ENCODE measurements at regions not wholly inside any gene's neighbourhood (a gene's known extent, or its start where the extent isn't known, plus 50 kb on each side); places are given as distances from the start of the nearest gene placed in this dataset.
"Not testable (repeated sequence)": the region's sequence is repeated elsewhere in the genome, so short reads cannot be mapped to it uniquely, and the experiment has no call there.

- no peak overlapping the region for H3K9ac ChIP-seq
- H3K36me3 ChIP-seq = no peaks in the 10 kb centered on the region
- H3K4me1 ChIP-seq = peaks cover 9% of the 10 kb centered on the region; the same call in 1 of the 2 replicates
- no peaks in the 10 kb centered on the region for H3K9me3 ChIP-seq
- H3K27me3 ChIP-seq = no peaks in the 10 kb centered on the region
- no peaks in the 10 kb centered on the region for H4K20me1 ChIP-seq
- TF ChIP-seq Cebpa-rat (IDR thresholded peaks at IDR 0.05) = no peak
- H3K4me3 ChIP-seq = no peak overlapping the region
- H3K4me2 ChIP-seq = no peak overlapping the region
- H3K27ac ChIP-seq = no peak overlapping the region
These were observed 295.8 kb upstream of the SGCD start for GRCh38 chr5:156031181-156031580.

GRCh38 chr5:156036640-156037039 lies 290.3 kb upstream of the SGCD start:
- H3K4me3 ChIP-seq = no peak overlapping the region
- H3K27me3 ChIP-seq = no peaks in the 10 kb centered on the region
- H3K9ac ChIP-seq = no peak overlapping the region
- H3K4me1 ChIP-seq = peaks cover 4% of the 10 kb centered on the region; the same call in 1 of the 2 replicates
- no peaks in the 10 kb centered on the region for H4K20me1 ChIP-seq
- TF ChIP-seq Cebpa-rat (IDR thresholded peaks at IDR 0.05) = no peak
- H3K9me3 ChIP-seq = no peaks in the 10 kb centered on the region
- no peak overlapping the region for H3K4me2 ChIP-seq
- H3K36me3 ChIP-seq = no peaks in the 10 kb centered on the region
- no peak overlapping the region for H3K27ac ChIP-seq

GRCh38 chr5:156037151-156037909 lies 289.6 kb upstream of the SGCD start:
- Histone ChIP-seq H3K9ac (no peak overlapping the region), H3K36me3 (no peaks in the 10 kb centered on the region), H3K4me1 (peaks cover 4% of the 10 kb centered on the region; the same call in 1 of the 2 replicates), H4K20me1 (no peaks in the 10 kb centered on the region), H3K27me3 (no peaks in the 10 kb centered on the region), H3K4me2 (no peak overlapping the region), H3K4me3 (no peak overlapping the region), H3K27ac (no peak overlapping the region), H3K9me3 (no peaks in the 10 kb centered on the region)
- no peak for TF ChIP-seq Cebpa-rat (IDR thresholded peaks at IDR 0.05)

- Histone ChIP-seq H3K4me1 (no peaks in the 10 kb centered on the region), H3K4me3 (no peak overlapping the region), H3K27me3 (no peaks in the 10 kb centered on the region), H4K20me1 (no peaks in the 10 kb centered on the region), H3K36me3 (no peaks in the 10 kb centered on the region), H3K4me2 (no peak overlapping the region), H3K27ac (no peak overlapping the region), H3K9me3 (no peaks in the 10 kb centered on the region), H3K9ac (no peak overlapping the region)
- TF ChIP-seq Cebpa-rat (IDR thresholded peaks at IDR 0.05) = no peak
These were observed 284.2 kb upstream of the SGCD start for GRCh38 chr5:156042726-156043125.

- Histone ChIP-seq H3K9me3 (no peaks in the 10 kb centered on the region), H3K9ac (no peak overlapping the region), H3K27ac (no peak overlapping the region), H3K4me1 (no peaks in the 10 kb centered on the region), H4K20me1 (no peaks in the 10 kb centered on the region), H3K4me3 (no peak overlapping the region), H3K4me2 (no peak overlapping the region), H3K36me3 (no peaks in the 10 kb centered on the region), H3K27me3 (no peaks in the 10 kb centered on the region)
- TF ChIP-seq Cebpa-rat (IDR thresholded peaks at IDR 0.05) = no peak
These were observed 283.6 kb upstream of the SGCD start for GRCh38 chr5:156043351-156043750.

DNA sequence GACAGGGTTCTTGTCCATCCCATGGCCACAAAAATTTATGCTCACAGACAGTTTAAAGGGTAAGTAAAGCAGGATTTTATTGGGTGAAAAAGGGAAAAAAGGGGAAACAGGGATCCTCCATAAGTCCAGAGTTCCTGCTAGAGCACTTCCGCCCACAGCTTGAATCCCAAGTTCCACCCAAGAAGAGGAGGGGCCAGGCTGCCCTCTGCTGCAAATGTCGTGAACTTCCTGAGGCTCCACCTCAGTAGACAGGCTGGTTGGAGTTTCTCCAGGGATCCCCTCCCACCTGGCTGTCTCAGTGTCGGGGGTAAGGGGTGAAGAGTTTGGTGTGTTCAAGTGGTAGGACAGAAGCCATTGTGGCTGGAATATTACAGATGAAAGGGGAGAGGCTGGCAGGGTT lies 275.0 kb upstream of the SGCD start:
- no peaks in the 10 kb centered on the region for H3K27me3 ChIP-seq
- H3K27ac ChIP-seq = no peak overlapping the region
- no peak for TF ChIP-seq Cebpa-rat (IDR thresholded peaks at IDR 0.05)
- no peaks in the 10 kb centered on the region for H3K36me3 ChIP-seq
- H3K9me3 ChIP-seq = no peaks in the 10 kb centered on the region
- no peaks in the 10 kb centered on the region for H4K20me1 ChIP-seq
- no peaks in the 10 kb centered on the region for H3K4me1 ChIP-seq
- H3K9ac ChIP-seq = no peak overlapping the region
- H3K4me2 ChIP-seq = no peak overlapping the region
- no peak overlapping the region for H3K4me3 ChIP-seq

- no peak for TF ChIP-seq Cebpa-rat (IDR thresholded peaks at IDR 0.05)
- H3K27ac ChIP-seq = no peak overlapping the region
These were observed 274.3 kb upstream of the SGCD start for GRCh38 chr5:156052656-156053055.

GRCh38 chr5:156053056-156053455 lies 273.9 kb upstream of the SGCD start:
- TF ChIP-seq Cebpa-rat (IDR thresholded peaks at IDR 0.05) = no peak
- Histone ChIP-seq H3K36me3 (no peaks in the 10 kb centered on the region), H3K4me2 (no peak overlapping the region), H3K27ac (no peak overlapping the region), H3K4me3 (no peak overlapping the region), H3K4me1 (no peaks in the 10 kb centered on the region), H4K20me1 (no peaks in the 10 kb centered on the region), H3K9ac (no peak overlapping the region), H3K27me3 (no peaks in the 10 kb centered on the region), H3K9me3 (no peaks in the 10 kb centered on the region)

More at GRCh38 chr5:156052656-156053055, 274.3 kb upstream of the SGCD start:
- Histone ChIP-seq H3K27me3 (no peaks in the 10 kb centered on the region), H3K4me3 (no peak overlapping the region), H4K20me1 (no peaks in the 10 kb centered on the region), H3K9me3 (no peaks in the 10 kb centered on the region), H3K4me2 (no peak overlapping the region), H3K4me1 (no peaks in the 10 kb centered on the region), H3K9ac (no peak overlapping the region), H3K36me3 (no peaks in the 10 kb centered on the region)

DNA sequence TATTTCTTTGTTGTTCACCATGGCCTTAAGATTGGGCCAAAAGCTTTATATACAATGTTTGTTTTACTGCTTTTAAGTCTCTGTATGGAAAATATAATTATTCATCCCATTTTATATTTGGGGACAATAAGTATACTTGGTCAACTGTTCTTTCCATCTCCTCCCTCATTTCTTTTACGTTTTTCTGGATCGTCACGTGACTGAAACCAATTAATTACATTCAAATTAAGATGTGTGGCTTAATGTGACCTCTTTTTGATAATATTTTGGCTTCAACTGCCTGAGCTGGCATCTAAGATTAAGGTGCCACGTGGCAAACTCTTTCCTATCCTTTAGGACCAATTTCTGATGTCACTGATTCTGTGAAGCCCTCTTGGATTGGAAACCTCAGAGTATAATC lies 250.1 kb upstream of the SGCD start:
- Histone ChIP-seq H3K27ac (no peak overlapping the region), H3K4me1 (no peaks in the 10 kb centered on the region), H3K9me3 (peaks cover 15% of the 10 kb centered on the region), H4K20me1 (no peaks in the 10 kb centered on the region), H3K27me3 (no peaks in the 10 kb centered on the region), H3K4me3 (no peak overlapping the region), H3K4me2 (no peak overlapping the region), H3K9ac (no peak overlapping the region), H3K36me3 (no peaks in the 10 kb centered on the region)
- no peak for TF ChIP-seq Cebpa-rat (IDR thresholded peaks at IDR 0.05)

DNA sequence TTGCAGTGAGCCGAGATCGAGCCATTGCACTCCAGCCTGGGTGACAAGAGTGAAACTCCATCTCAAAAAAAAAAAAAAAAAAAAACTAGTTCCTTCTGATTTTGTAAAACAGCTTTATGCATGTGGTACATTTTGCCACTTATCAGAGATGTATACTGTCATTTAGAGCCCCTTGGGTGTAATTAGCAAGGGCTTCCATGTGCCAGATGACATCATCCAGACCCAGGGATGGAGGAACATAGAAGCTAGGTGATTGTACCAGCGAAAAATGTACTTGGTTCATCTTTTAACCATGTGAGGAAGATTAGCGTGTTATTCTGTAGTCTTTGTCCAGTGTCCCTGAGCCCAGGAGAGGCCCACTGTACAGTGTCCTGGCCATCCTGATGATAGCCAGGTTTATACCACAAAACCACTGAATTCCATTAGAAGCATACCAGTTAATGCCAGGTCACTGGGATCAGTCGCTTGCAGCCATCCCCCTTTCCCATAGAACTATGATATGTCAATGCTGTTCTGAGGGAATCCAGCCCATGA lies 239.3 kb upstream of the SGCD start:
- no peak overlapping the region for H3K27ac ChIP-seq
- TF ChIP-seq Cebpa-rat (IDR thresholded peaks at IDR 0.05) = no peak
- H3K9me3 ChIP-seq = peaks cover 33% of the 10 kb centered on the region
- H4K20me1 ChIP-seq = no peaks in the 10 kb centered on the region
- no peak overlapping the region for H3K4me2 ChIP-seq
- H3K27me3 ChIP-seq = no peaks in the 10 kb centered on the region
- no peak overlapping the region for H3K9ac ChIP-seq
- H3K4me3 ChIP-seq = no peak overlapping the region
- H3K36me3 ChIP-seq = no peaks in the 10 kb centered on the region
- H3K4me1 ChIP-seq = no peaks in the 10 kb centered on the region

DNA sequence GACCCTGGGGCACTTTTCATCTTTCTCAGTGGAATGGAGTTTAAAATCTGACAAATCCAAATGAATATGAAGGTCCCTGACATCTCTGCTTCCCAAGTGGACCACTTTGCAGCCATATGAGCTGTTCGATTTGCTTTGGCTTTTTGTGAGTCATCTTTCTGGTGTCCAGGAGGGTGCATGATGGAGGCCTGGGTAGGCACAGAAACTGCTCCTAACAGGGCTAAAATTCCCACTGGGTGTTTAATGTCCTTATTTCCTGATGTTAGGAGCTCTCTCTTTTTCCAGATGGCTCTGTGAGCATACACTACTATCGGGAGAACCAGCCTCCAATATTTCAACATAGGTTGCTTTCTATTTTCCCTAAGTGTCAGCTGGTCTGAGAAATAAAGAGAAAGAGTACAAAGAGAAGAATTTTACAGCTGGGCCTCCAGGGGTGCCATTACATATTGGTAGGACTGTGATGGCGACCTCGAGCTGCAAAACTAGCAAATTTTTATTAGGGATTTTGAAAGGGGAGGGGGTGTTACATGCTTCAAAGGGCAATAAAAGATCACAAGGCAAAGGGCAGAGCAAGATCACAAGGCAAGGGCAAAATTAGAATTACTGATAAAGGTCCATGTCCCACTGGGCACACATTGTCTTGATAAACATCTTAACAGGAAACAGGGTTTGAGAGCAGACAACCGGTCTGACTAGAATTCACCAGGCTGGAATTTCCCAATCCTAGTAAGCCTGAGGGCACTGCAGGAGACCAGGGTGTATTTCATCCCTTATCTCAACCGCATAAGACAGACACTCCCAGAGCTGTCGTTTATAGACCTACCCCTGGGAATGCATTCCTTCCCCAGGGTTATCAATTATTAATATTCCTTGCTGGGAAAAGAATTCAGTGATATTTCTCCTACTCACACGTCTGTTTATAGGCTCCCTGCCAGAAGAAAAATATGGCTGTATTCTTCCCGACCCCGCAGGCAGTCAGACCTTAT lies 236.7 kb upstream of the SGCD start:
- not testable (repeated sequence) for H3K4me3 ChIP-seq, H3K27ac ChIP-seq, H3K36me3 ChIP-seq, H3K9ac ChIP-seq, H3K27me3 ChIP-seq, H3K4me2 ChIP-seq, H4K20me1 ChIP-seq, H3K4me1 ChIP-seq
- H3K9me3 ChIP-seq = peaks cover 33% of the 10 kb centered on the region

Data from BLaER1 (cell line).